ENCODE measurements at regions not wholly inside any gene's neighbourhood (a gene's known extent, or its start where the extent isn't known, plus 50 kb on each side); places are given as distances from the start of the nearest gene placed in this dataset.

DNA sequence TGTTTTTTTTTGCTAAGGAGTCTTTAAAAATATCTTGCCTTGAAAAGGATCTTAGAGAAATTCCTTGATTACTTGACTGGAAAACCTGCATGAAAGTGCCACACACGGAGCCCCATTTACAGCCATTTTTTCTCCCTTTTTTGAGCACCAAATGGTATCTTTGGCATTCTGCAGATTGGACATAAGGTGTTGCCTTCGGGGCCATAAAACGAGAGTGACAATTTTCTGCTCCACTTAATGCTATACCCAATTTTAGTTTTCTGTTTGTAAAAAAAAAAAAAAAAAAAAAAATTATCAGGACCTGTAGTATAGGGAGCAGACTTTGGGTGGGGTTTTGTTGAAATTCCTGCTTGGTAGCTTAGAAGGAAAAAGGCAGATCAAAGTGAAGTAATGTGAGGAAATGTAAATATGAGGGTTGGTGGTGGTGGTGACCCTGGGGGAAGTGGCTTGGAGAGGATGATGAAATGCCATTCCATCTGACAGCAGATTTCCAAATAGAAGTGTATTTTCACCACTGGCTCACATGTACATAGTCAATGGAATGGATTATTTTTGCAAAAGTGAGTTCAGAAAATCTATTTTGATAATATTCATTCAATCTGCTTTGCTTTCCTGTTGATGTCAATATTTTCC lies 212.1 kb upstream of the SOX4 start:
- no peak for DNase-seq

DNA sequence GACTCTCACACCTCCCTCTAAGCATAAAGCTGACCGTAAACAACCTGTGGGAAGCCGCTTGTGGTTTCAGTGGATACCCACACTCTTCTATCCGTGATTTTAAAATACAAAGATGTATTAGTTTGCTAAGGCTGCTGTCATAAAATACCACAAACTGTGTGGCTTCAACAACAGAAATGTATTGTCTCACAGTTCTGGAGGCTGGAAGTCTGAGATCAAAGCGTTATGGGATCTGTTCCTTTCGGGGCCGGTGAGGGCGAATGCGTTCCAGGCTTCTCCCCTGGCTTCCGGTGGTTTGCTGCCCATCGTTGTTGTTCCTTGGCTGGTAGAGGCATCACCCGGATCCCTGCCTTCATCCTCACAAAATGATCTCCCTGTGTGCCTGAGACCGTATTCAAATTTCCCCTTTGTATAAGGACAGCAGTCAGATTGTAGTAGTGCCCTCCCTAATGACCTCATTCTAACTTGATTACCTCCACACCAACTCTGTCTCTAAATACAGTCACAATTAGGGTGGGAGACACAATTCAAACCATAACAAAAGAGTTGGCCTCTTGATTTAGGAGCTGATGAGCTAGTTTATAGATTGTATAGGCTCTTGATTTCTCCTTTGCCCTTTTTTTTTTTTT lies 210.6 kb upstream of the SOX4 start:
- DNase-seq, result no peak

DNA sequence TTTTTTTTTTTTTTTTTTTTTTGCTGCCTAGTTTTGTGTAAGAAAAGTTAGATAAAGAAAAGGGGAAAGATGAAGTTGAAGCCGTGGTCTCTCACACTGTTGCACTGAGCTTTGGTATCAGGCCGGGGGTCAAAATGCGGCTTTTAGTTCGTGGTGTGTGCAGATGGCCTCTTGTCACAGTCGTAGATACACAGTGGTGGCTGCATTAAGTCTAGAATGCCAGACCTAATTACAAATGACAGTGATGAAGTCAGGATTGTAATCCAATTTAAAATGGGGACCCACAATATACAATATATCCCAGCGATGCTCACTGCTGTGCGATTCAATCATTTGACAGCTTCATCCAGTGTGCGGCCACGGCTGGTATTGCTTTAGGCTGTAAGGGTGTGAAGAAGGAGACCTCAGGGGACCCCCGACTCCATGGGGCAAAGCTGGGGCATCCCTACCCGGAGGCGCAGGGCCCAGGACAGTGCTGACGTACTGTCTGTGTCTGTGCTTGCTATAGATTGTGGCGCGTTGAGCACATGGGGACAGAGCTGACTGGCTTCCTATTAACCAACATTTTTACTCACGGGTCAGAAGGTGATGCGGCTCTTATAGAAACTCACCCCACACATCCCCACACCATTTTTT lies 210.0 kb upstream of the SOX4 start:
- DNase-seq, result no peak

DNA sequence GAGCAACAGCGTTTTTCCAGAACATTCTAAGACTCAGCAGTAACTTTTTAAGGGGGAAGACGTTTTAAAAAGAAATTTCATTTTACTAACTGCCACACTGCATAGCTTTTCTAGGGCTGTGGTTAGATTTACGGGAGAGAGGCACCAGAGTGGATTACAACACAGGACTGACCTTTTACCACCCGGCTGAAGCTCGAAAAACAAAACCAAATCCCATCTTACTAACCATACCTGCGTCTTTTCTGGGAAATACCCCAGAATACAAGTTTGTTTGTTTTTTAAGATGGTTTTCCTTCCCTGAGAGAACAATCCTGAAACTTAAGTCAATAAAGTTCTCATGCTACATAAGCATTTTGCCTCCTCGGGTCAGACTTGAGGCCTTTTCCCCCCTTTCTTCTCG lies 209.3 kb upstream of the SOX4 start:
- no peak for DNase-seq

DNA sequence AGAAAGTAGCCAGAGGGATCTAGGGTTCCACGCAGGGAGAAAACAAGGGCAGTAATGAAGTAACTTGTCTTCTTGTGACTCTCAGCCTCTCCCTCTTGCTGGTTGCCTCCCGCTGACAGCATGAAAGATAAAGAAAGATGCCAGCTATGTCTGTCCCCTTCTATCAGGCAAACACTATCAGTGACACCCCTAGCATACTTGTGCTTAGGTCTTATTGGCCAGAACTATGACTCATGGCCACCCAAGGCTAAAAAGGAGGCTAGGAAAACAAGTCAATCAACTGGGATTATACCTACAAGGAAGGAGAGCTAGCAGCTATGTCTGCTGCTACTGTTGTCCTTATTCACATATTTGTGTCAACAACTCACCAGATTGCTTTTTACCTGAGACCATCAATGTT lies 206.8 kb upstream of the SOX4 start:
- DNase-seq, result no peak

DNA sequence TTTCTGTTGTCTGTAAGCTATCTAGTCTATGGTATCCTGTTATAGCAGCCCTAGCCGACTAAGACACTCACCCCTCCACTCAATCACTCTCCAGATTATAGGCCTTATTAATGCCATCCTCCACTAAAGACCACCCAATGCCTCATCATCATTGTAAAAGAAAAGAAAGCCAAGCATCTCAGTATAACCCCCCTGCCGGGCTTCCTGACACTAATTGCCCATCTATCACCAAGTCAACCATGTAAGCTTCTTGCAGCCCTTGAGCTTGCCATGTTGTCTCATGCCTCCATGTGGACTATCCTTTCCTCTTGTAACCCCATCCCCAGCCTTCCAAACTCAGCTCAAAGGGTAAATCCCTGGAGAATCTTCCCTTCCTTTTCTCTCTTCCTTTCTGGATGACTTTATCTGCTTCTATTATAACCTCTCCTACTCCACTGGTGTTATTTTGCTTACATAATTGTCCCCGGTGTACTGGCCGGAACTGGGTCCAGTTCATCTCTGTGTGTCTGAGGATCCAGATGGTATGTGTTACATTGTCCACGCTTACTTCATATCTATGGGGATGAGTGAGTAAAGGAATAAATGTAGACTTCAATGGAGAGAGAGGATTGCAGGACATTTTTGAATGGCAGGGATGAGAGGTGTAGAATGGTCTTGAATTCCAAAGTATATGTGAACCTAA lies 202.9 kb upstream of the SOX4 start:
- DNase-seq, result no peak

DNA sequence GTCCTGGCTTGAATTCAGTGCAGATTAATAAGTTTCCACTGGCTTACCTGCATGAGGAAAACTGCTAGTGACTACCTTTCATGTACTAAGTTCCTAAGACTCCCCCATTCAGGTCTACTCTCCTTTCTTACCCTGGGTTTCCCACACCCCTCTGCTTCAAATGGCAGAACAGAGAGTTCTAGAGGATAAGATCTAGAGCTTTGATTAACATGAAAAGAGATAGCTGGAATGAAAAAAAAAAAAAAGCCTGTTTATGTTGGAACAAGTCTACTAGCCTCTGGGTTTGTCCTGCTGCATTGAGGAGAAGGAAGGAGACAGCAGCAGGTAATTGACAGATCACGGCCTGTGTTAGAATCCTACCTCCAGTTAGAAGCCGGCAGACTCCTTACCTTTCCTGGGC lies 201.4 kb upstream of the SOX4 start:
- DNase-seq, result no peak

DNA sequence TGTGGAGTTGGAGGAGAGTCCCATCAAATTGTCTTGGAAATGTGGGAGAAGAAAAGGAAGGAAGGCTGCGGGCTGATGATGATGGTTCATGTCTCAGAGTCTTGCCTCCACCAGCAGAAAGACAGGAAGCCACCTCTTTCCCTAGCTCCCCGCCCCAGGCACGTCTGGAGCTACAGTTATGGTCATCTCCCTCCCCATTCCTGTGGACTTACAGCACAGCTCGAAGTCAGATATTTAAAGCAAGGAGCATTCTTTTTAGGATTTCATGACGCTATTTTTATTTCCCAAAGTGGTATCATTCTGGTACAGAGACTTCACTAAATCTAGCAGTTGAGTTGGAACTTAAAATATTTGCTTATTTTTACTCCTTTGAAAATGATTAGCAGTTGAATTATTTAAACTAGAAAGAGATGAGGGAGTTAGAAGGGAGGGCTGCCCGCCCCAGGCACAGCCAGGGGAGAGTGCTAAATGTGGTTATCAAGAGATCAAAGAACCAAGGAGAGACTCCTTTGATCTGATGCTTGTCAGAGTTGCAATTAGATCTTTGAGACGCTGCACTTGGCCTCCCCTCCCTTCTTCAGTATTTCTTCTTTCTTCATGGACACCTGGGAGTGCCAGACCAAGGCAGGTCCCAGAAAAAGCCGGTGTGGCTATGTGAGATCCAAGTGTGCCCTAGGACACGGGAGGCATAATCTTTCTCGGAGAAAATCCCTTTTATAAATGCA lies 199.9 kb upstream of the SOX4 start:
- no peak for DNase-seq

DNA sequence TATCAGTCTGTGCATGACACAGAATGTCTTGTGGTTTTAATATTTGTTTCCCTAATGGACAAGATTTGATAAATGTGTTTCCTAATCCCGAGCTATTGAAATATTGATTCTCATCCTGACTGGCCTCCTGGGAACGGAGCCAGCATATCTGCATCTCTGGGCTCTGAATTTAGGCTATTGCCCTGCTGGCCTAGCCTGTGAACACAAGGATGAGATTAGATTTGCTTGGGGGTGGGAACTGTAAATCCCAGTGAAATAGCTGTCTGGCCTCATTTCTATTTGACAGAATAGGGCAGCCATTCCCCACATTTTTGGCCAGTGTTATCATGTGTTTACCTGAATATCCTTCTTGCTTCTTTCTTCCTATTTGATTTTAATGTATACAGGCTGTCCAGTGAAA lies 198.4 kb upstream of the SOX4 start:
- DNase-seq, result no peak

DNA sequence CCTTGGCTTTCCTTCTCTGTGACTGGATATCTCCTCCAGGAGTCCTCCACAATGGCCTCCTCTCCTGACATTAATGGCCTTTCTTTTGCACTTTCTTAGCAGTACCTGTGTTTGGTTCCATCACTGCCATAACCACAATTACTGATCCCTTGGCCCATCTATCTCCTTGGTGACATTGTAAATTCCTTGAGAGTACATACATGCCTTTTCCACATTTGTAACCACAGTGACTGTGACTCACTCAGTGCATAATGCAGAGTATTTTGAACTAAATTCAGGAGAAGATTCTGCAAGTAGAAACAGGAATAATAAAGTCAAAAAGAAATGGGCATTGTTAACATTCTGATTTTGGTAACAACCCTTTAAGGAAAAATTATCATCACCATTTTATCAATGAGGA lies 197.2 kb upstream of the SOX4 start:
- no peak for DNase-seq

DNA sequence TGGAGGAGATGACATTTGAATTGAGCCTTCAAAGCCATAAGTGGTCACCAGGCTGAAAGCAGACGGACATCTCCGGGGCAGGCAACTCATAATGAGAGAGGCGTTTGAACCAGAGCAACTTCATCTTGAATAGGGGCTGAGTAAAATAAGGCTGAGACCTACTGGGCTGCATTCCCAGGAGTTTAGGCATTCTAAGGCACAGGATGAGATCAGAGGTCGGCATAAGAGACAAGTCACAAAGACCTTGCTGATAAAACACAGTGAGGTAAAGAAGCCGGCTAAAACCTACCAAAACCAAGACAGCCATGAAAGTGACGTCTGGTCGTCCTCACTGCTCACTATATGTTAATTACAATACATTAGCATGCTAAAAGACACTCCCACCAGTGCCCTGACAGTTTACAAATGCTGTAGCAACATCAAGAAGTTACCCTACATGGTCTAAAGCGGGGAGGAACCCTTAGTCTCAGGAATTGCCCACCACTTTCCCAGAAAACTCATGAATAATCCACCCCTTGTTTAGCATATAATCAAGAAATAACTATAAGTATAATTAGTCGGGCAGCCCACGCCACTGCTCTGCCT lies 194.7 kb upstream of the SOX4 start:
- DNase-seq, result no peak

DNA sequence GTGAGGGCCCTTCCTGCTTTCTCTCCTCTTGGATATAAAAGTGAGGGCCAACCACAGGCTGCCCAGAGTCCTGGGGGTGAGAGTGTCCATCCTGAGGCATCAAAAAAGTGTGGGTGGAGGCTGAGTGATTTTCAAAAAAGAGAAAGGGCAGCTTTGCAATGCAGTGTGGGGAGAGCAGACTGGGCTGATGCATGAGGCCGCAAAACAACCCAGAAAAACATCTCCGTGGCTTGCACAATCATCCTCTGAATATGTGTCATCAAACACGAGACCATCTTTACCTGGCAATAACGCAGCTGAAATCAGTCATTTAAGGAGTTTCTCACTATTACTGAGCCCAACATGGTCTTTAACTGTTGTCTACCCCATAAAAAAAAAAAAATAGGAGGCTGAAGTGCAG lies 191.2 kb upstream of the SOX4 start:
- no peak for DNase-seq

DNA sequence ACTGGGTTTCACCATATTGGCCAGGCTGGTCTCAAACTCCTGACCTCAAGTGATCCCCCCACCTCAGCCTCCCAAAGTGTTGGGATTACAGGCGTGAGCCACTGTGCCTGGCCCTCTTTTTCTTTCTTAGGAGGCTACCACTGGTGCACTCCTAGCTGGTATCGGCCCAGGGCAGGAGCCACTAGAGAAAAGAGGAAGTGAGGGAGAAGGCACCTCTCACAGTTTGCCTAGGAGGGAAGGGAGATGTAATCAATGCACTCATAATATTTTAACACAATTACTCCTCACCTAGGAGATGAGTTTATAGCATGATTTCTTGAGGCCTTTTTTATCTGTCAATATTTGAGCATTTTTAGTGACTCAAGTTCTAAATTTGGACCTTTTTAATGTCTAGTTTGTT lies 189.0 kb upstream of the SOX4 start:
- no peak for DNase-seq

DNA sequence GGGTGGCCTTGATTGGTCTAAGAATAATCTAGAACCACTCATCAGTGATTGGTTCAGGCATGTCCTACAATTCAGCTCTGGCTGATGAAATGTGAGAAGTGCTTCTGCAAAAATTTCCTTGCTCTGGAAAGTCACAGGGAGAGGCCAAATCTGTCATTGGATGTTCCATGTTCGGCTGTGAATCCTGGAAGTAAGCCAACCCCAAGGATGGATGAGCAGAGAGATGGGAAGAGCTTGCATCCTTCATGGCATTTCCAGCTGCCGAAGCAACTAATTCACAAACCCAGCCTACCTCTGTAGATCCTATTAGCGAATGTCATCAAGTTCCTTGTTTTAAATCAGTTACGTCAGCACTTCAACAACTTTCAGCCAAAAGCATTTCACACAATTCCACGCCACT lies 187.2 kb upstream of the SOX4 start:
- no peak for DNase-seq

DNA sequence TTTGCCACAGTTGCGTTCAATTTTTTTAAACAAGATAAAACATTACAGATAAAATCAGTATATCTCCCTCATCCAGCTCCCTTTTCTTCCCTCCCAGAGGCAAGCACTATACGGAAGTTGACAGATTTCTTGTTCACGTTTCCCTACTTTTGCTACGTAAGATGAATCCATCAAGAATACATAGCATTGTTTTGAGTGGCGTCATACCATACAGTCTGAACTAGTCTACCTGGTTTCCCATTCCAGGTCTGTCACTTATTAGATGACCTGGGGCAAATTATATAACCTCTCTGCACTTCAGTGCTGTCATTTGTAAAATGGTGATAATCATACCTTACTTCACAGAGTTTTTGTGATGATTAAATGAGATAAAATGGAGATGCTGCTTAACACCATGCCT lies 184.3 kb upstream of the SOX4 start:
- no peak for DNase-seq

DNA sequence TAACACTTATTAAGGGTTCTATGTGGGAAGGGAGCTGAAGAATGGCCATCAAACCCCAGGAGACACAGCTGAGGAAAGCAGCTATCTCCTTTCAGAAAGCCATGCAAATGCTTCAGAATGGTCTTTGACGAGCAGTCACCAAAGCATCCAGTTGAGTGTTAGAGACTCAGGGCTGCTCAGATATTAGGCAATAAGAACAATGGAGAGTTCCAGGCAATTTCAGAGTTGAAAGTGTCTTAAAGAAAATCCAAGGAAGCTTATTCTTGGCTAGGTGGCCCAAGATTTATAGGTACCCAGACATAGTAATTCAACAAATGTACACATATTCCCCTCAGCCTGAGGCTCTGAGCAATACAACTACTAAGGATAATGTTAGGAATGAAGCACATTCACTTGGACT lies 180.1 kb upstream of the SOX4 start:
- DNase-seq, result no peak

DNA sequence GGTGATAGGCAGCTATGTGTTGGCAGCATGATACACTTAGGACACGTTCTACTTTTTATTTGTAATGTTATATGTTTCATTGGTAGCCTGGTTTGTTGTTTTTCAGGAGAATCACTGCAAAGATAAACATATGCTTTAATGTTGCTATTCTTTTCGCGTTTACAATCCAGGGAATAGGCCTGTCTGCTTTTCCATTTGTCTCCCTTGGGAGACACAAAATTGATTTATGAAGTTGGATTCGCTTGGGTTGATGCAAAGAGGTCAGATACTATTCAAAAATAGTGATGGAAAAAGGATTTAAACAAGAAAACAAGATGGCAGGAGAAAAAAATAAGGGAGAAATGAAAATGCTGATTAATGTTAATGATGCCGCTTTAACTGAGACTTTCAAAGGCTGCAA lies 179.5 kb upstream of the SOX4 start:
- DNase-seq, result no peak

DNA sequence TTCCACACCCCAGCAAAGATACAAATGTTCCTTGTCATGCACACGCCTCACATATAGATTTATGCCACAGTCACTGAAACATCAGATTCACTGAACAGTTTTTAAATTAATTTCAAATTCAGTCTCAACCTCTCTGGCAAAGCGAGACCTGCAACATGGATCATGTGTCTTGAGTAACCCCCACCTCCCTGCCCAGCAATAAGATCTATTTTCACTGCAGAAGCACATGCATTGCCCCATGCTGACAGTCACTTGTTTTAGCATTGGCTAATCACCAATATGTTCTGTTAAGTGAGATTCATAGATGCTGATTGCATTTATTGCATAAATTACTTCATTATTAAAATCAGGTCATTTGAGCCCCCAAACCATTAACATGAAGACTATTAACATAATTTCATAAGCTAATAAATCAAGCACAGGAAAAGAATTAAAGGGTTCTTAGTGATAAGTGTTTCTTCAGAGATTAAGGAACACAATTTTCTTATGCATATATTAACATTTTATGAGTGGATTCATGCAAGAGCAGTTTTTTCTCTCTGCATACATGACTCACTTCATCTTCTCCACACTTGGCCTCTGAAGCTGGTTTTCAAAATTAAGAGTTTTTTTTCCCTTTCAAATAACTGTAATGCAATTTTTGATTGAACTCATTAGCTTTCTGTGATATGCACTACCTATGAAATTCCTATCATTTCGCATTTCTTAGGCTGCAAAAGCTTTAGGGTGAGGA lies 173.2 kb upstream of the SOX4 start:
- no peak for DNase-seq

DNA sequence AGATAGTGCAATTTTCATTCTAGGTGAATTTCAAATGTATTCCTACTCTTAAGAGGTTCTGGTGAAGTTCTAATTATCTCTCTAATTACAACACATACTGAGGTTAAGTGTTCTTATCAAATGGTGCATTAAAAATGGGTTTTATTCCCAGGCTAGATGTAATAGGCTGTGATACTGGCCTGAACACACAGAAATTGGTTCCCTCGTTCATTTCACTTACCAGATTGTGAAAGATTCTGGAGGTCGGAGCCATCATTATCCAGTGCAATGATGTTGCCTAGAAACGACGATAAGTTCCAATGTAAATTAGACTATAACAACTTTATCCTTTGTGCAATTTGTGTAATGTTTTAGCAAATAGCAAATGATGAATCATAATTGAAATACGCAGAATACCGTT lies 172.6 kb upstream of the SOX4 start:
- DNase-seq, result no peak

DNA sequence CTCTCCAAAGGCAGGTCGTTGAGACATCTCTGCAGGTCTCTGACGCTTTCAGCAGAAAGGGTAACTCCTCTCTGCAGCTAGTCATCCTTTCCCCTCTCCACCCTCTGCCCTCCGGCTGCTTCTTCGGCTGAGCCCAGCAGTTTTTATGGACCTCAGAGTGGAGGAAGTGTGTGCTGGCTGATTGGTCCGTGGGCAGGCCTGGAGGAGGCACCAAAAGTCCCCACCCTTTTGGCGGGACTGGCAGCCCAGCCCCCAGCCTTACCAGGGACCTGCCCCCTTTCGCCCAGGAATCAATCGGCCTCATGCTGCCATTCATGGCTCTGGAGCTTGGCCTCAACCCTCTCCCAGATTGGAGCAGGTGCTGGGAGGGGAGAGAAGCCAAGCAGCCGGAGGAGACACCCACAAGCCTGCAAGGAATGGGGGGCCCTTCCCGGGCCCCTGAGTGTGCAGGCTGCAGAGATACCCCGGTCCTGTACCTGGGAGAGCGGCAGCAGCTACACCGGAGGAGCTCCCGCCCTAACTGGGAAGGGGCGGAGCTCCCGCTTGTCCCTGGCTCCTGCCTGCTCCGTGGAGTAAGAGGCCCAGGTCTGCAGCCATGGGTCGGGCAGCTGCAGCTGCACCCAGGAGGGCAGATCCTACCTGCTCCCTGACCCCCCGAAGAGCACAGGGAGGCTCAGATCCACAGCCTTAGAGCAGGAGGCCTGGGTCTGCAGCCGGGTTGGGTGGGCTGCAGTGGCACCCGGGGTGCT lies 170.3 kb upstream of the SOX4 start:
- DNase-seq, result no peak

DNA sequence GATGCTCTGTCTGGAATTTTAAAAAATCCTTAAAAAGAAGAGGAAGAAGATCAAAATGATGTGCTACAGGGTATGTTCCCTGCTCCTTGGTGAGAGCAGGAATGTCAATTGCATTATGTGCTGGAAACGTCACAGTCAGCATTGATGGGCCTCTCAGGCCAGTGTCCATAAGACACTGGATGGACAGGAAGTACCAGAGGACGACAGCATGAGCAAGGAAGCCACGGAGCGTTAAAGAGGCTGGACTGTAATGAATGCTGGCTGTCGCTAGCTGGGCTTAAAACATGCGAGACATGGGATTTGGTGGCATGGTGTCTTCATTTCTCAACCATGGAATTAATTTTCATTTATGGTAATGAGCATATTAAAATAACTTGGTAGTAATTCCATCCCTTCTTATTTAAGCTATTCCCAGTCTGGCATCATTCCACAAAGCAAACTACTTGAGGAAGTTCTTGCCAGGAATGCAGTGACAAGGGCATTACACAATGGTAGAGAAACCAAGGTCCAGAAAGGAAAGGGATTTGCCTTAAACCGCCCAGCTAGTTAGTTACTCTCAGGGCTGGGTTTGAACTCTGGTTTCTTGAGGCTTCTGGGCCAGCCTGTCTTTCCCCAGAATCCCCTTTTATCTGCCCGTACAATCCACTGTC lies 166.6 kb upstream of the SOX4 start:
- no peak for DNase-seq

All from bone marrow (tissue), 2 donors.